ENCODE measurements at regions not wholly inside any gene's neighbourhood (a gene's known extent, or its start where the extent isn't known, plus 50 kb on each side); places are given as distances from the start of the nearest gene placed in this dataset.
"Not testable (repeated sequence)": the region's sequence is repeated elsewhere in the genome, so short reads cannot be mapped to it uniquely, and the experiment has no call there.

DNA sequence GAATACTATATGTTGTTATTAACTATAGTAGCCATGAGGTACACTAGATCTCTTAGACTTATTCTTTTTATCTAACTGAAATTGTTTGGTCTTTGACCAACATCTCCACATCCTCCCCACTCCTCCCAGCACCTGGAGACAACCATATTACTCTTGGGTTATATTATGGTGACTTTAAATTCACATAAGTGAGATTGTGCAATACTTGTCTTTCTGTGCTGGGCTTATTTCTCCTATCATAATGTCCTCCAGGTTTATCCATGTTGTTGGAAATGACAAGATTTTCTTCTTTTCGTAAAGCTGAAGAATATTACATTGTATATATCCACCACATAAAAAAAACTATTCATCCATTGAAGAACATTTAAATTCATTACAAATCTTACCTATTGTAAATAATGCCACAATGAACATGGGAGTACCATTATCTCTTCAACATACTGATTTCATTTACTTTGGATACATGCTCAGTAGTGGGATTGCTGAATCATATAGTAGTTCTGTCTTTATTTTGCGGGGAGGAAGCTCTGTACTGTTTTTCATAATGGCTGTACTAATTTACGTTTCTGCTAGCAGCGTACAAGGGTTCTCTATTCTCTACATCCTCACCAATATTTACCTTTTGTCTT, 159.2 kb upstream of the SCN7A start:
- ATAC-seq (no peak), DNase-seq (no peak)
- intact Hi-C loops (cut with DNase I) = no loop called here

DNA sequence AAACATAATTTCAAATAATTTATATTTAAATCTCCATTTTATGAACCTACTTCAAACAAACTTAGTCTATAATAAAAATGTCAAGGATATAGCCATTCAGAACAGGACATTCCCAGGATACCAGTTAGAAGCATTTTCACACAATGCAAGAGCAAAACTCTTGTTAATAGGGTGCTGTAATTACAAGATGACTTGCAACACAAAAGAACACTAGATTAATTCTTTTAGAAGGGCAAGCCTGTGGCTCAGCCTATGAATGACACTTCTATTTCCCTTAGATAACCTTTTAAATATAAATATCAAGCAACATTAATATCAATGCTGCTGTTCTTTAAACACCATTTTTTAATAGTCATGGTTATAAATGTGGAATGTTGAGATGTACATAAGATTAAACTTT, 157.9 kb upstream of the SCN7A start:
- DNase-seq (no peak), ATAC-seq (no peak)
- intact Hi-C loops (cut with DNase I) = no loop called here

DNA sequence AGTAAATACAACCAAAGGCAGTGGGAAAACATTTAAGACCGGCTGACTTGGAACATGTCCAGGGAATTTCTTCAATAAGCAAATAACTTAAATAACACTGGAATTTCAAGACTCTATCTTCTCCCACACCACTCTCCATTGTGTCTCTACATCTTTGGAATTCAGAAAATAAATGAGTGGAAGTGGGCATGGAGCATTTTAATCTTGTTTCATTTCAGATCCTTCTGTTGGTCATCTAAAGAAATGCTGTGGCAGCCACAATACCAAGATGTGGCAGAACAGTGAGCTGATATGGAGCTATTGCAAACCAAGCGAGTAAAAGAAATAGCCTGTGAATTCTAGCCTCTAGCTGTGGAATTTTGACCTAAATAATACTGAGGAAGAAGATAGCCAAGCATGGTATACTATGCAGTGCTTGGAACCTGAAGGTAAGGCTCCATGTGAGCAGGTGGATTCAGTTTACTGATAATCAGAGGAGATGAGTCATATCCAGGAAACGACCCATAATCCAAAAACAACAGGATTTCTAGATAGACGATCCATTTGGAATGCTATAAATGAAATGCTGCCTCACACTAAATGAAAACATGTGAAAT, 157.1 kb upstream of the SCN7A start:
- intact Hi-C loops (cut with DNase I) = no loop called here
- no peak for ATAC-seq
- DNase-seq = no peak

DNA sequence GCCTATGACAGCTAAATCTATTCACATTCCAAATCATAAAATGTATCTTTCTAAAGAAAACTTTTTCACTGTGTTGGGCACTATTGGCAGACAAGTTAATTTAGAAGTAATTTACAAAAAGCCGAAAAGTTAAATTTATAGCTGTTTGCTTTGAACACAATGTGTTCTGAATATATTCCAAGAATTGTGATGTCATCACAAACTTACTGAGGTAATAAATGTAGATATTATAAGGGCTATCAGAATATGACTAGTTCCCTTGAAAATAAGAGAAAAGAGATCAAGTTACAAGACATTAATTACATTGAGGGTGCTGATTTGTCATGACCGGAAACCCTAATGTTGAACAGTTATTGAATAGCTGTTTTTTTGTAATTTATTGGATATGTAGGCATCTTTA, 153.9 kb upstream of the SCN7A start:
- DNase-seq (no peak), ATAC-seq (no peak)
- intact Hi-C loops (cut with DNase I) = no loop called here

DNA sequence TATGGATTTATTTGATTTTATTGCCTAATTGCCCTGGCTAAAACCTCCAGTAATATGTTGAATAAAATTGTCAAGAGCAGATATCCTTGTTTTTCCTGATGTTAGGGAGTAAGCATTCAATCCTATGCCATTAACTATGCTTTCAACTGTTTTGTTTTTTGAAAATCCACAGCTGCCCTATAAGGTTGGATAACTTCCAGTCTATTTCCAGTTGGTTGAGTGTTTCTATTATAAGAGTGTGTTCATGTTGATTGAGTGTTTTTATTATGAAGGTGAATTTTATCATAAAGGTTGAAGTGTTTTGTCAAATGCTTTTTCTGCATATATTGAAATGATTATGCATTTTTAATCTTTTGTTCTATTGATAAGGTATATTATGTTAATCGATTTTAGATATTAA, 149.9 kb upstream of the SCN7A start:
- intact Hi-C loops (cut with DNase I) = no loop called here
- no peak for DNase-seq
- no peak for ATAC-seq

DNA sequence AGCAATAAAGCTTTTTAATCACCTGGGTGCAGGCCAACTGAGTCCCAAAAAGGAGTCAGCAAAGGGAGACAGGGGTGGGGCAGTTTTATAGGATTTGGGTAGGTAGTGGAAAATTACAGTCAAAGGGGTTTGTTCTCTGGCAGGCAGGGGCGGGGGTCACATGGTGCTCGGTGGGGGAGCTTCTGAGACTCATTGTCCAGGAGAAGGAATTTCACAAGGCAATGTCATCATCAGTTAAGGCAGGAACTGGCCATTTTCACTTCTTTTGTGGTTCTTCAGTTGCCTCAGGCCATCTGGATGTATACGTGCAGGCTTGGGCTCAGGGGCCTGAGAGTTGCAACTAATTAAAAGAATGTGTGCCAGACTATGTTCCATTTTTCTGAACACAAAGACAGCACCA, 147.5 kb upstream of the SCN7A start:
- ATAC-seq; DNase-seq; intact Hi-C loops (cut with DNase I): not testable (repeated sequence)

DNA sequence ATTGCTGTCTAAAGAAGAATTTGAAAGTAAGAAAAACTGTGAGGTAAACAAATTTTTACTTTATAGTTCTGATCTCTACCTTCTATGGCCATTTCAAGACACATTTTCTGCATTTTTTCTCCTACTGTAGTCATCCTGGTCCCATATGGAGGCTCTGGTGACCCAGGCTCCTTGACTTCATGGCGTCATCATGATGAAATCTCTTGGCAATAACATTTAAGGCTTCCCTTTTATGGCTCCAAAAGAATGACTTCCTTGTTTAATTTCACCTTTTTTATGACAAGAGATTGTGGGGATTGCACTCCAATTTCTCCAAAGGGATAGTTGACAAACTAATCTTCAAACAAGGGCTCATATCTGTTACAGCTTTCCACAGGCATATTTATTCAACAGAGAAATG, 143.0 kb upstream of the SCN7A start:
- DNase-seq = no peak
- no peak for ATAC-seq
- intact Hi-C loops (cut with DNase I) = no loop called here

DNA sequence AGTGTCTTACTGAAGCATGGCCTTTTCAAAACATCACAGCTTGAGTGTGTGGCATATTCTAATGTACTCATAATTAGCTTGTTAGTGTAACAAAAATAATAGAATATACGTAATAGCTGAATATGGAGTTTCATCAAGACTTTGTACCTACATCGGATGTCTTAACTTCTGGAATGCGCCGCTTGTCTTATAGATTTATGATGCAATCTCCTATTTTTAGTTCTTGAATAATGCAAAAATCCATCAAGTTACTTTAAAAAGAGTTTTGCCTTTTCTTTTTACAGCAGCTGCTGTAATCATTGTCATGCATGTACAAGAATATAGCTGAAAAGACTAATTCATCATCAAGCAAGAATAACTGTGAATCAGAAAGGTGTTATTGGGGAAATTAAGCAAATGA, 140.7 kb upstream of the SCN7A start:
- intact Hi-C loops (cut with DNase I) = no loop called here
- DNase-seq (no peak), ATAC-seq (no peak)

DNA sequence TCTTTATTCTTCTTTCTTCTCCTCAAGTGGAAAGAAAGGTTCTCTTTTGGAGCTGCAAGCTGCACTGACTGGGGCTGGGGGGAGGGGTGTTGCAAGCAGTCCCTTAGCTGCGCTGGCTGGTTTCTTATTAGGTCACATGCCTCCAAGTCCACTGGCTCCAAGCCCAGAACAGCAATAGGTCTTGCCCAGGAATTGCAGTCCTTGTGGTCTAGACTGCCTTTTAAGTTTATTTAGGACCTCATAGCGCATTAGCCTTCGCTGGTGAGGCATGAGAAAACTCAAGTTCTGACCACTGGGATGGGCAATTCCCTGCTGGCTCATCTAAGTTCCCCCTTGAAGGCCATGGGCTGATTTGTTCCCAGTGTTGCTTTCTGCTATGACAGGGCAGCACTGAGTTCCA, 138.6 kb upstream of the SCN7A start:
- no peak for ATAC-seq

DNA sequence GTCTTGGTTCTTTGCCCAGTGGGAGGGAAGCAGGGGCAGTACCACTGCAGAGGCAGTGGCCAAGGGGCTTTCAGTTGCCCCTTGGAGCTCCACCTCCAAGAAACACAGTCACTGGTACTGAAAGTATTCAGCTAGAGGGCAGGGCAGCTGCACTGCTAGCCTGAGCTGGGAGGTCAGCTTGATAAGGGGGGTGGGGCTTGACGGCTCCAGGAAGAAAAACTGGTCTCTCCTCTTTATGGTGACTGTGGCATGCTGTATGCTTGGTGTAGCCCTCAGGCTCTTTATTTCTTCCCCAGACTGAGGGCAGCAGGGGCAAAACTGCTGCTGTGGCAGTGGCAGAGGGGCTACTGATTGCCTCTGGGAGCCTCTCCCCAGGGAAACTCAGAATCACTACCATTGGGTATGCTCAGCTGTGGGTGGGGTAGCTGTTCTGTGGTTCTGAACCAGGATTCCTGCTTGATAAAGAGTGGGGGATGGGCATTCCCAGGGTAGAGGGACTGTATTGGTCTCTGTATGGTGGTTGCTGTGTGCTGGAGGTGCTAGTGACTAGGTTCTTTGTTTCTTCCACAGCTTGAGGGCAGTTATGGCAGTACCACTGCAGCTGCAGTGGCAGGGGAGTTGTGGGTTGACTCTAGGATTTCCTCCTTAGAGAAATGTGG, 134.6 kb upstream of the SCN7A start:
- DNase-seq (no peak), ATAC-seq (no peak)
- intact Hi-C loops (cut with DNase I) = loop anchor here in 1 of 2 donors (10.0 kb wide), 1 partner anchor 586 kb away; no protein-coding TSS in a partner anchor

More for the DNA sequence above, 138.6 kb upstream of the SCN7A start:
- intact Hi-C loops (cut with DNase I) = no loop called here
- no peak for DNase-seq

DNA sequence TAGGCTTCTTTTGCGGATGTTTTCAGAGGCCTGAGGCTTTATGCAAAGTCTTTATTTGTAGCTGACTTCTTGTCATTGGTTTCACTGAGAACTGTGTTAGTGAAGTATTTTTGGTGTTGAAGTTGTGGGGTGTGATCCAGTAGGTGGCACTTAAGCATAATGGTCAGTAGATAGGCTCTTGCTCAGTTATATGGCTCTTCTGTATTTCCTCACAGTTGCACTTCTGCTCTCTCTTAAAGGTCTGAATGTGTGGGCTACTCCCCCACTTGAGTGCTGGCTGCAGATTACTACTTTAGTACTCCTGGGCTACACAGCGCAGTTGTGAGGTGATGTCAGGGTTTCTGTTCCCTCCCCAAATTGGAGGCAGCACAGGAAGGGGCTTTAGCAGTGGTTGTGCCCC, 133.8 kb upstream of the SCN7A start:
- ATAC-seq (peak in 1 of 2 donors; percentile 68), DNase-seq (no peak)

DNA sequence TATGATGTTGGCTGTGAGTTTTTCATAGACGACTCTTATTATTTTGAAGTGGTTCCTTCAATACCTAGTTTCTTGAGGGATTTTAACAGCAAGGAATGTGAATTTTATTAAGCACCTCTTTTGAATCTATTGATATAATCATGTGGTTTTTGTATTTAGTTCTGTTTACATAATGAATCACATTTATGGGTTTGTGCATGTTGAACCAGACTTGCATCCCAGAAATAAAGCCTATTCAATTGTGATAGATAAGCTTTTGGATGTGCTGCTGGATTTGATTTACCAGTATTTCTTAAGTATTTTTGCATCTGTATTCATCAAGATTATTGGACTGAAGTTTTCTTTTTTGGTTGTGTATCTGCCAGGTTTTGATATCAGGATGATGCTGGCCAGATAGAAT, 131.6 kb upstream of the SCN7A start:
- intact Hi-C loops (cut with DNase I) = loop anchor here in 1 of 2 donors (10.0 kb wide), 1 partner anchor 589 kb away; no protein-coding TSS in a partner anchor
- DNase-seq (no peak), ATAC-seq (no peak)

More for the DNA sequence above, 133.8 kb upstream of the SCN7A start:
- intact Hi-C loops (cut with DNase I) = loop anchor here in 1 of 2 donors (10.0 kb wide), 1 partner anchor 587 kb away; no protein-coding TSS in a partner anchor

DNA sequence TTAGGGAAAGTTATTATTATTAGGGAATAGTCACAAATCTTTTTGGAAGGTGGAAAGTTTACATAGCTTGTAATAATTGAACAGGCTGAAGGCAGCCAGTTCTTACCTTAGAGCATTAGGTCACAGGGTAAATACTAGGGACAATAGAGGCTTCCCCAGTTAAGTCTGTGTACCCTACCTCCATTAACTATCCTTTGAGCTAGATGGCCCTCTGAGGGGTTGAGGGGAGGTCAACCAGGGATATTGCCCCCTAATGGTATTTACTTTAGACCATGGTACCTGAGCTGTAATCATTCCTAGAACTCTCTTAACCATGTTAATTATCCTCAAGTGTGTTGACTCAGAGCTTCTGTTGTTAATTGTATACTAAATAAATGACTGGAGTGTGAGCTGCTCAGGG, 120.5 kb upstream of the SCN7A start:
- no peak for DNase-seq
- ATAC-seq = no peak
- intact Hi-C loops (cut with DNase I) = no loop called here

DNA sequence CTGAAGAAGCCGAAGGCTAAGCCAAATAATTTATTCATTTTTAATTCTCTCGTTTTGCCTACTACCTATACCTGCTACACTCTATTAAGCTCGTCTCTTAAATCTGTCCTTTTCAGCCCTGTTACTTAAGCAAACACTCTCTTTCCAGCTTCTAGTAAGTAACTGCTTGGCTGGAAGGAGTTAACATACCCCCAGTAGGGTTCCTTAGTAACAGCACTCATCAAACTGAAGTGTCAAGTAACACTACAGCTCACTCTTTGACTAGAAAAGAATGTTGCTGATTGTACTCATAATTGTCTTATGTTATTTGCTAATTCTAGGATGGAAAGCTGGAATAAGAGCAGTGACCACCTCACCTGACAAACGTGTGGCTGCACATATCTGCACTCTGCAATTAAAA, 120.0 kb upstream of the SCN7A start:
- DNase-seq (no peak), ATAC-seq (no peak)
- intact Hi-C loops (cut with DNase I) = no loop called here

DNA sequence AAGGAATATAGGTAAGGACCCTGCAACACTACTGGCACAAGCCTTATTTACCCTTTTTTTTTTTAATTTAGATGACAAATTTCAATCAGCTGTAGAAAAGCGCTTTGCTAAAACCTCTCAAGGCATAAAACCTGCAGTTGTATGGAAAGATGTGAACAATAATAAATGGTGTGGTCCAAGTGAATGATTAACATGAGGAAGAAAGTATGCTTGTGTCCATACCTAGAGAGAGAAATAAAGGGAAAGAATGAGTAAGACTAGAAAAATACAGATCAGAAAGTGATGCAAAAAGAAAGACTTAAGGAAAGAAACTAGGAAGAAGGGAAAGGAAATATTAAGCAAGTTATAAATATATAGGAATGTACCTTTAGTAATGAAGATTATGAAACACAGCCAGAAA, 119.2 kb upstream of the SCN7A start:
- ATAC-seq = no peak
- intact Hi-C loops (cut with DNase I) = no loop called here
- no peak for DNase-seq

DNA sequence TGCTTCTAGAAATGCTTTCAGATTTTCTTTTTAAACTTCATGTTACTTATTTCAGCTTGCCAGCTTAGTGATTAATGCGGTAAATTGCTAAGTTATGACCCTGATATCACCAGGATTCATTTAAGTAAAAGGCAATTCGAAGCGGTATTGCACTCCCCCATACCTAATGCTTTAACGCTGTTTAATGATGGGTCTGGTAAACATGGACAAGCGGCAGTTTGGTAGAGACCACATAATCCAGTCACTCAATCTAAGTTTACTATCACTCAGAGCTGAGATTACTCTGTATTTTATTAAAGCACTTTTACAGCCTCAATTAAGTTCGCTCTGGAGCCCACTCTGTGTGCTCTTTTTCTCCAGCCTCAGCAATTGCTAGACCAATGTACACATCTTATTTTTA, 118.2 kb upstream of the SCN7A start:
- DNase-seq (no peak), ATAC-seq (no peak)
- intact Hi-C loops (cut with DNase I) = no loop called here

DNA sequence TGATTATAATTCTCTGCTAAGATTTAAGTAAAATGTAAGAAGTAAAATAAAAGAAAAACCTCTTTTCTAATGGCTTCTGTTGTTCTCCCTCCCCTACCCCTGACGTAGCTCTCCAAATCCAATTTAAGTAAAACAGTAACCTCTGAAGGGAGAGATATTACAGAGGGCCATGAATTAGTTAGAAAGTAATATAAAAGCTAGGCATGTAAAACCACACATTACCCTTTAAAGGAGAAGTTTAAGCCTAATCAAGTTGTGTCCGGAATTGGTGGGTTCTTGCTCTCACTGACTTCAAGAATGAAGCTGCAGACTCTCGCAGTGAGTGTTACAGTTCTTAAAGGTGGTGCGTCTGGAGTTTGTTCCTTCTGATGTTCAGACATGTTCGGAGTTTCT, 116.9 kb upstream of the SCN7A start:
- intact Hi-C loops (cut with DNase I) = no loop called here
- ATAC-seq (no peak), DNase-seq (no peak)

DNA sequence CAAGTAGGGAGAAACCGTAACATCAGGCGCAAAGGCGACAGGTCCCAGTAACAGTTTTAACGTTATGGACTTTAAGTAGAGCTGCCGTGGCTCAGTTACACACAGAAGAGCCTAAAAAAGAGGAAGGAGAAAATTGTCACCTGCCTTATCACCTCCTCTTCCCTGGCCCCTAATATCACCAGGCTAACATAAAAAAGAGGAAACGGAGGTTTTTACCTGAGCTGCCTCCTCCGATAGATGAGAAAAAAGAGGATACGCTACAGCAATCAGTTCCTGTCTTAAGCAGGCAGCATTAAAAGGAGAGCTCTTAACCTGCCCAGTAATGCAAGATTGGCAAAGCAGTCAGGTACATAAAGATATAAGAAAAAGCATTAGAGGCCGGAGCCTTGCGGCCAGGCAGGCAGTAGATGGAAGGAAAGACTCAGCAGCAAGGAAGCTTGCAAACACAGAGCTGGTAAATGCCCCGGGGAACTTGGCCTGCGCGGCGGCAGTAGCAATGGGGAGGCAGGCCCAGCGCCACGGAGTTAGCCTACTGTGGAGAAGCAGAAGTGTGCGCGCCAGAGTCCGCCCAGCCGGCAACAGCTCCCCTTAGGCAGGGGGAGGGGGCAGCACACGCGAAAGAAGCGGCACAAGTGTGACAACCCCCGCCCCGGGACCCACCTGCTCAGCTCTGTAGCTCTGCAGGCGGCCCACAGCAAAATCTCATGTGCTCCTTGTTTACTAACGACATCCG, 116.3 kb upstream of the SCN7A start:
- ATAC-seq (peak; percentile 24 to 63), DNase-seq (no peak)
- intact Hi-C loops (cut with DNase I) = no loop called here

DNA sequence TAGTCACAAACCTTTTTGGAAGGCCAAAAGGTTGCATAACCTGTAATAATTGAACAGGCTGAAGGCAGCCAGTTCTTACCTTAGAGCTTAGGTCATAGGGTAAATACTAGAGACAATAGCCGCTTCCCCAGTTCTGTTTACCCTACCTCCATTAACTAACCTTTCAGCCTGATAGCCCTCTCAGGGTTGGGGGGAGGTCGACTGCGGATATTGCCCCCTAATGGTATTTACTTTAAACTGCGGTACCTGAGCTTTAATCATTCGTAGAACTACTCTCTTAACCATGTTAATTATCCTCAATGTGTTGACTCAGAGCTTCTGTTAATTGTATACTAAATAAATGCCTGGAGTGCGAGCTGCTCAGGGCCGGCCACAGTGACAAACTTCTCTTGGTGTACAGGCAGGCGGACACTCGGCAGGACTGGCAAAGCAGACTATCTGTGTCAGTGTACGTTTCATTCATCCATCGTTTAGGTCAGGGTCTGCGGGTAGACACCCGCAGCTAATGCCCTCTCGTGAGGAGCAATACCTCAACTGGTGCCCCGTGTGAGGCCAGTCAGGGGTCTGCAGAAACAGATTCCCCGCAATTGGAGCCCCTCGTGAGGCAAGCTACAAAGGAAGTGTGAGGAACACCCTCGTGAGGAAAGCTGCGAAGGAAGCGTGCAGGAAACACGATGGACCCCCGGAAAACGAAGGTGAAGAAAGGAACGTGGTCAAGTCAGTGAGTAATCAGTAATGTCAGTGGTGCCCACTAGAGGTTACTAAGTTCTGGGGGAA, 115.3 kb upstream of the SCN7A start:
- DNase-seq (no peak), ATAC-seq (no peak)
- intact Hi-C loops (cut with DNase I) = no loop called here
